ENCODE measurements at regions not wholly inside any gene's neighbourhood (a gene's known extent, or its start where the extent isn't known, plus 50 kb on each side); places are given as distances from the start of the nearest gene placed in this dataset.

GRCh38 chr7:118072893-118073674 lies 110.9 kb upstream of the LSM8 start (continued):
- TF ChIP-seq CBX8 (IDR thresholded peaks at IDR 0.05): no peak

GRCh38 chr7:118075936-118076335 lies 108.0 kb upstream of the LSM8 start:
- no peak for TF ChIP-seq RCOR1 (IDR thresholded peaks at IDR 0.05; ENCODE audit: low read depth, low read length)
- TF ChIP-seq, protein P1, sequence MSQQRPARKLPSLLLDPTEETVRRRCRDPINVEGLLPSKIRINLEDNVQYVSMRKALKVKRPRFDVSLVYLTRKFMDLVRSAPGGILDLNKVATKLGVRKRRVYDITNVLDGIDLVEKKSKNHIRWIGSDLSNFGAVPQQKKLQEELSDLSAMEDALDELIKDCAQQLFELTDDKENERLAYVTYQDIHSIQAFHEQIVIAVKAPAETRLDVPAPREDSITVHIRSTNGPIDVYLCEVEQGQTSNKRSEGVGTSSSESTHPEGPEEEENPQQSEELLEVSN (IDR thresholded peaks at IDR 0.05; ENCODE audit: borderline replicate concordance, low read depth): no peak
- no peak for TF ChIP-seq BHLHE40 (IDR thresholded peaks at IDR 0.05; ENCODE audit: low read depth, low read length)
- no peak for TF ChIP-seq CHD4 (IDR thresholded peaks at IDR 0.05; ENCODE audit: borderline replicate concordance)
- TF ChIP-seq TFCP2L1 (CRISPR knock-in tag; IDR thresholded peaks at IDR 0.05): no peak
- no peak for TF ChIP-seq TP53 (CRISPR knock-in tag; IDR thresholded peaks at IDR 0.05)
- no peak for TF ChIP-seq MAZ (IDR thresholded peaks at IDR 0.05; ENCODE audit: borderline replicate concordance, low read depth, low read length)
- no peak for TF ChIP-seq ESRRA (IDR thresholded peaks at IDR 0.05; ENCODE audit: borderline replicate concordance, low read length)
- TF ChIP-seq JUNB (IDR thresholded peaks at IDR 0.05): no peak
- Histone ChIP-seq H3K4me3 (no peak overlapping the region), H3K27ac (no peak overlapping the region), H3K4me1 (no peaks in the 10 kb centered on the region), H3K4me2 (no peak overlapping the region), H3K9me3 (no peaks in the 10 kb centered on the region)
- DNase-seq (ENCODE audit: low read depth in 1 of 2, low spot score in 1 of 2) (no peak), ATAC-seq (no peak), FAIRE-seq (no peak)
- WGBS (ENCODE audit: missing lambda C conversion rate): 52% methylated on average over 2 of the region's 2 CpGs
- ChIA-PET POLR2A (no interaction called here), CTCF (interaction anchor here (0.6 to 1.0 kb wide), 2 partner anchors 19 to 124 kb away, joined by 3 read pairs; no protein-coding TSS in a partner anchor)

DNA sequence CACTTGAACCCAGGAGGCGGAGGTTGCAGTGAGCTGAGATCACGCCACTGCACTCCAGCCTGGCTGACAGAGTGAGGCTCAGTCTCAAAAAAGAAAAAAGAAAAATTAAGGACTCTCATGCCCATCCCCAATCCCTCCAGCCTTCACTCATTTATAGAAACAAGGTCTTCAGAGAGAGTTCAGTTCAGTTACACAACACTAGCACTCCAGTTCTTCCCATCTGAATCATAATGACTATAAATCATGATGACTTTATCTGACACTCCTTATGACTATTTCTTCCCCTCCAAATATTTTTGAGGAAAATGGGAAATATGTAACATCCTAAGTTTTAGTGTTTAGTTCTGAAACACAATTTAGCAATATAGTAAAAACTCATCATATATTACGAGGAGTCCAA lies 107.4 kb upstream of the LSM8 start:
- CTCF ChIA-PET: interaction anchor here (1.0 kb wide), 1 partner anchor 20 kb away, joined by 3 read pairs; no protein-coding TSS in a partner anchor

More for the DNA sequence above, 107.4 kb upstream of the LSM8 start:
- 62% methylated on average over 3 of the region's 3 CpGs for WGBS (ENCODE audit: missing lambda C conversion rate)
- no peaks in the 10 kb centered on the region for H3K4me1 ChIP-seq
- POLR2A ChIA-PET: no interaction called here
- H3K4me3 ChIP-seq: no peak overlapping the region
- no peak for ATAC-seq
- no peak for FAIRE-seq
- H3K4me2 ChIP-seq: no peak overlapping the region
- H3K9me3 ChIP-seq: no peaks in the 10 kb centered on the region
- no peak for TF ChIP-seq ESRRA (IDR thresholded peaks at IDR 0.05; ENCODE audit: borderline replicate concordance, low read length)
- TF ChIP-seq JUN (IDR thresholded peaks at IDR 0.05): no peak
- TF ChIP-seq, protein P2, sequence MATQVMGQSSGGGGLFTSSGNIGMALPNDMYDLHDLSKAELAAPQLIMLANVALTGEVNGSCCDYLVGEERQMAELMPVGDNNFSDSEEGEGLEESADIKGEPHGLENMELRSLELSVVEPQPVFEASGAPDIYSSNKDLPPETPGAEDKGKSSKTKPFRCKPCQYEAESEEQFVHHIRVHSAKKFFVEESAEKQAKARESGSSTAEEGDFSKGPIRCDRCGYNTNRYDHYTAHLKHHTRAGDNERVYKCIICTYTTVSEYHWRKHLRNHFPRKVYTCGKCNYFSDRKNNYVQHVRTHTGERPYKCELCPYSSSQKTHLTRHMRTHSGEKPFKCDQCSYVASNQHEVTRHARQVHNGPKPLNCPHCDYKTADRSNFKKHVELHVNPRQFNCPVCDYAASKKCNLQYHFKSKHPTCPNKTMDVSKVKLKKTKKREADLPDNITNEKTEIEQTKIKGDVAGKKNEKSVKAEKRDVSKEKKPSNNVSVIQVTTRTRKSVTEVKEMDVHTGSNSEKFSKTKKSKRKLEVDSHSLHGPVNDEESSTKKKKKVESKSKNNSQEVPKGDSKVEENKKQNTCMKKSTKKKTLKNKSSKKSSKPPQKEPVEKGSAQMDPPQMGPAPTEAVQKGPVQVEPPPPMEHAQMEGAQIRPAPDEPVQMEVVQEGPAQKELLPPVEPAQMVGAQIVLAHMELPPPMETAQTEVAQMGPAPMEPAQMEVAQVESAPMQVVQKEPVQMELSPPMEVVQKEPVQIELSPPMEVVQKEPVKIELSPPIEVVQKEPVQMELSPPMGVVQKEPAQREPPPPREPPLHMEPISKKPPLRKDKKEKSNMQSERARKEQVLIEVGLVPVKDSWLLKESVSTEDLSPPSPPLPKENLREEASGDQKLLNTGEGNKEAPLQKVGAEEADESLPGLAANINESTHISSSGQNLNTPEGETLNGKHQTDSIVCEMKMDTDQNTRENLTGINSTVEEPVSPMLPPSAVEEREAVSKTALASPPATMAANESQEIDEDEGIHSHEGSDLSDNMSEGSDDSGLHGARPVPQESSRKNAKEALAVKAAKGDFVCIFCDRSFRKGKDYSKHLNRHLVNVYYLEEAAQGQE (IDR thresholded peaks at IDR 0.05): no peak
- no peak for TF ChIP-seq KDM1A (IDR thresholded peaks at IDR 0.05; ENCODE audit: low read depth)
- TF ChIP-seq, protein P3, sequence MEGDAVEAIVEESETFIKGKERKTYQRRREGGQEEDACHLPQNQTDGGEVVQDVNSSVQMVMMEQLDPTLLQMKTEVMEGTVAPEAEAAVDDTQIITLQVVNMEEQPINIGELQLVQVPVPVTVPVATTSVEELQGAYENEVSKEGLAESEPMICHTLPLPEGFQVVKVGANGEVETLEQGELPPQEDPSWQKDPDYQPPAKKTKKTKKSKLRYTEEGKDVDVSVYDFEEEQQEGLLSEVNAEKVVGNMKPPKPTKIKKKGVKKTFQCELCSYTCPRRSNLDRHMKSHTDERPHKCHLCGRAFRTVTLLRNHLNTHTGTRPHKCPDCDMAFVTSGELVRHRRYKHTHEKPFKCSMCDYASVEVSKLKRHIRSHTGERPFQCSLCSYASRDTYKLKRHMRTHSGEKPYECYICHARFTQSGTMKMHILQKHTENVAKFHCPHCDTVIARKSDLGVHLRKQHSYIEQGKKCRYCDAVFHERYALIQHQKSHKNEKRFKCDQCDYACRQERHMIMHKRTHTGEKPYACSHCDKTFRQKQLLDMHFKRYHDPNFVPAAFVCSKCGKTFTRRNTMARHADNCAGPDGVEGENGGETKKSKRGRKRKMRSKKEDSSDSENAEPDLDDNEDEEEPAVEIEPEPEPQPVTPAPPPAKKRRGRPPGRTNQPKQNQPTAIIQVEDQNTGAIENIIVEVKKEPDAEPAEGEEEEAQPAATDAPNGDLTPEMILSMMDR (IDR thresholded peaks at IDR 0.05): no peak
- no peak for TF ChIP-seq ZFP36 (IDR thresholded peaks at IDR 0.05; ENCODE audit: borderline replicate concordance, partially characterized antibody)
- no peak for TF ChIP-seq MYC (IDR thresholded peaks at IDR 0.05; ENCODE audit: borderline replicate concordance, low read length)
- TF ChIP-seq CEBPB (IDR thresholded peaks at IDR 0.05): no peak
- TF ChIP-seq FOXS1 (CRISPR knock-in tag; IDR thresholded peaks at IDR 0.05): no peak
- no peak for TF ChIP-seq HOXB5 (CRISPR knock-in tag; IDR thresholded peaks at IDR 0.05)
- no peak for TF ChIP-seq TFCP2L1 (CRISPR knock-in tag; IDR thresholded peaks at IDR 0.05)
- no peak for TF ChIP-seq FOSB (CRISPR knock-in tag; IDR thresholded peaks at IDR 0.05)
- TF ChIP-seq POLR2AphosphoS2 (conservative IDR thresholded peaks at IDR 0.05; ENCODE audit: low read length): no peak
- no peak for TF ChIP-seq MAZ (IDR thresholded peaks at IDR 0.05; ENCODE audit: borderline replicate concordance, low read depth, low read length)
- no peak for TF ChIP-seq USF2 (IDR thresholded peaks at IDR 0.05)
- no peak for DNase-seq (ENCODE audit: low read depth in 1 of 2, low spot score in 1 of 2)
- no peak overlapping the region for H3K27ac ChIP-seq

Data from A549 (cell line).